DND-41 (cell line): ENCODE measurements at regions not wholly inside any gene's neighbourhood (a gene's known extent, or its start where the extent isn't known, plus 50 kb on each side); places are given as distances from the start of the nearest gene placed in this dataset.

ENCODE experiments used
- ATAC-seq: fragments of 200-7000 bp; cut with Tn5 transposase; 3 replicates; pipeline ENCODE4 v1.9.1; 2021; ENCODE audit warnings: low read depth; ENCODE audit not compliant: insufficient read depth
- DNase-seq: peaks from one replicate; pipeline ENCODE4 v3.0.0-alpha.2; 2020
- H2AFZ ChIP-seq: 2 replicates; pipeline ENCODE4 v1.6.0; 2012; ENCODE audit warnings: low read depth, low read length
- H3K27ac ChIP-seq: 2 replicates; pipeline ENCODE4 v1.5.1; 2012; ENCODE audit warnings: low read length, inconsistent platforms
- H3K27me3 ChIP-seq: fragments of 200-600 bp; sonication (generic); 2 replicates; pipeline ENCODE4 v1.6.0; 2012; ENCODE audit warnings: low read length, mild to moderate bottlenecking, inconsistent platforms; ENCODE audit not compliant: insufficient read depth, poor library complexity
- H3K36me3 ChIP-seq: 2 replicates; pipeline ENCODE4 v1.5.1; 2012; ENCODE audit warnings: low read length, inconsistent platforms; ENCODE audit not compliant: insufficient read depth
- H3K4me1 ChIP-seq: 2 replicates; pipeline ENCODE4 v1.5.1; 2012; ENCODE audit warnings: mild to moderate bottlenecking, low read length; ENCODE audit not compliant: insufficient read depth
- H3K4me2 ChIP-seq: 2 replicates; pipeline ENCODE4 v1.6.0; 2012; ENCODE audit warnings: mild to moderate bottlenecking, moderate library complexity, low read length, inconsistent platforms; ENCODE audit not compliant: insufficient read depth
- H3K4me3 ChIP-seq, 2 experiments: fragments of 200-600 bp in 1 of 2; shearing (Covaris generic) in 1 of 2; 2 replicates each; pipeline ENCODE4 v1.5.1; 2012 to 2016; ENCODE audit warnings: inconsistent platforms in 2 of 2, low read length in 2 of 2, mild to moderate bottlenecking in 2 of 2, low read depth in 1 of 2, moderate library complexity in 1 of 2
- H3K79me2 ChIP-seq: 2 replicates; pipeline ENCODE4 v1.6.0; 2012; ENCODE audit warnings: low read length, inconsistent platforms; ENCODE audit not compliant: insufficient read depth
- H3K9ac ChIP-seq: 2 replicates; pipeline ENCODE4 v1.6.0; 2012; ENCODE audit warnings: low read depth, mild to moderate bottlenecking, inconsistent platforms, low read length, moderate library complexity
- H3K9me3 ChIP-seq: 2 replicates; pipeline ENCODE4 v1.5.1; 2012; ENCODE audit warnings: low read length, moderate library complexity, mild to moderate bottlenecking, inconsistent platforms; ENCODE audit not compliant: insufficient read depth, severe bottlenecking
- H4K20me1 ChIP-seq: 2 replicates; pipeline ENCODE4 v1.6.0; 2012; ENCODE audit warnings: low read length; ENCODE audit not compliant: insufficient read depth
- EZH2 ChIP-seq: IDR thresholded peaks from 3 replicates; pipeline ENCODE4 v1.6.1; 2012; ENCODE audit warnings: borderline replicate concordance, low read depth, mild to moderate bottlenecking, moderate library complexity, low read length, inconsistent platforms; ENCODE audit not compliant: severe bottlenecking
- TF ChIP-seq, protein P1 (sequence below): IDR thresholded peaks from 2 replicates; pipeline ENCODE4 v1.5.1; 2012; ENCODE audit warnings: borderline replicate concordance, low read length, moderate library complexity, mild to moderate bottlenecking; ENCODE audit not compliant: poor library complexity, severe bottlenecking; ENCODE audit errors: extremely low read depth

DNA sequence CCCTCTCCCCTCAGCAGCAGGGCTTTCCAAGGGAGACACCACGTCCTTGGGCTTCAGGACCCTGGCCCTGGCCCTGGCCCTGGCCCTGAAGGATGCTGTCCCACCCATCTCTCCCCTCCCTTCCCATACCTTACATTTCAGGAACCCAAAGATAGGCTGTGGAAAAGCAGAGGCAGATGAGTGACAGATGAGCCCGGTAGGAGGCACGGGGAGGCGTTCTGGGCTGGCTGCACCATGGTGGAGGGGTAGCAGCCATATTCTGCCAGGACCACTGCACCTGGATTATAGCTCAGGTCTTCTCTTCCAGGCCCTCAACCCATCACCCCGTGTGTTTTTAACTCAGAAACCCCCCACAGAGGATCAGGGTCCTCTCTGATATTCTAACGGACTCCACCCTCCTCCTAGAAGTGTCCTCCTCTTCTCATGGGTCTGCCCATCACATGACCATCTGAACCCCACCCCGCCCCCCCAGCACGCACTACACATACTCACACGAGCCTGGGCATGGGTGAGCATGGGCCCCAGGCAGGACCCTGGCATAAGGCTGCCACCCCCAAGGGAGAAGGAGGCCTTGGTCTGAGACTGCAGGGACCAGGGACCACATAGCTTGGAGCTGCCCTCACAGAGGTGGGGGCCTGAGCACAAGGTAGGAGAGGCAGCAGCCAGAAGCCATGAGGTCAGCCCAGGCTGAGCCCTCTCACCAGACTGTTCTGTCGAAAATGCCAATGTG, 220.8 kb upstream of the CDH4 start:
- Histone ChIP-seq H2AFZ (no peak overlapping the region), H3K4me2 (no peak overlapping the region), H3K79me2 (no peaks in the 10 kb centered on the region), H4K20me1 (no peaks in the 10 kb centered on the region), H3K9ac (no peak overlapping the region), H3K36me3 (no peaks in the 10 kb centered on the region), H3K4me1 (no peaks in the 10 kb centered on the region), H3K9me3 (peaks cover 10% of the 10 kb centered on the region), H3K4me3 (no peak overlapping the region), H3K27ac (no peak overlapping the region), H3K27me3 (no peaks in the 10 kb centered on the region)
- TF ChIP-seq, protein P1, sequence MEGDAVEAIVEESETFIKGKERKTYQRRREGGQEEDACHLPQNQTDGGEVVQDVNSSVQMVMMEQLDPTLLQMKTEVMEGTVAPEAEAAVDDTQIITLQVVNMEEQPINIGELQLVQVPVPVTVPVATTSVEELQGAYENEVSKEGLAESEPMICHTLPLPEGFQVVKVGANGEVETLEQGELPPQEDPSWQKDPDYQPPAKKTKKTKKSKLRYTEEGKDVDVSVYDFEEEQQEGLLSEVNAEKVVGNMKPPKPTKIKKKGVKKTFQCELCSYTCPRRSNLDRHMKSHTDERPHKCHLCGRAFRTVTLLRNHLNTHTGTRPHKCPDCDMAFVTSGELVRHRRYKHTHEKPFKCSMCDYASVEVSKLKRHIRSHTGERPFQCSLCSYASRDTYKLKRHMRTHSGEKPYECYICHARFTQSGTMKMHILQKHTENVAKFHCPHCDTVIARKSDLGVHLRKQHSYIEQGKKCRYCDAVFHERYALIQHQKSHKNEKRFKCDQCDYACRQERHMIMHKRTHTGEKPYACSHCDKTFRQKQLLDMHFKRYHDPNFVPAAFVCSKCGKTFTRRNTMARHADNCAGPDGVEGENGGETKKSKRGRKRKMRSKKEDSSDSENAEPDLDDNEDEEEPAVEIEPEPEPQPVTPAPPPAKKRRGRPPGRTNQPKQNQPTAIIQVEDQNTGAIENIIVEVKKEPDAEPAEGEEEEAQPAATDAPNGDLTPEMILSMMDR: no peak
- TF ChIP-seq EZH2: no peak
- ATAC-seq (no peak), DNase-seq (no peak)

DNA sequence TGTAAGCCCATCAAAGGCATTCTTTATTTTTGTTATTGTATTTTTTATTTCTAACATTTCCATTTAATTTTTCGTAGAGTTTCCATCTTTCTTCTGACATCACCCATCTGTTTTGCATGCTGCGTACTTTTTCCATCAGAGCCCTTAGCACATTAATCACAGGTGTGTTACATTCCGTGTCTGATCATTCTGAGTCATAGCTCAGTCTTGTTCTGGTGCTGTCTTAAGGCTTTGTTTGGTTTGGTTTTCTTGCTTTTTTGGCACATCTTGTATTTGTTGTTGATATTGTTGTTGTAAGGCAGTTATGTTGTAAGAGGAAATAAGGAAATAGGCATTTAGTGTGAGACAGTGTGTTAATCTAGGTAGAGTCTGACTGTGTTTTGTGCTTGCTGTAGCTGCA, 214.6 kb upstream of the CDH4 start:
- Histone ChIP-seq H3K79me2 (no peaks in the 10 kb centered on the region), H3K9me3 (no peaks in the 10 kb centered on the region), H3K4me1 (no peaks in the 10 kb centered on the region), H3K36me3 (no peaks in the 10 kb centered on the region), H3K4me3 (no peak overlapping the region), H3K4me2 (no peak overlapping the region), H3K27ac (no peak overlapping the region), H3K9ac (no peak overlapping the region), H3K27me3 (no peaks in the 10 kb centered on the region), H4K20me1 (no peaks in the 10 kb centered on the region), H2AFZ (no peak overlapping the region)
- no peak for TF ChIP-seq EZH2
- ATAC-seq: no peak
- no peak for DNase-seq

DNA sequence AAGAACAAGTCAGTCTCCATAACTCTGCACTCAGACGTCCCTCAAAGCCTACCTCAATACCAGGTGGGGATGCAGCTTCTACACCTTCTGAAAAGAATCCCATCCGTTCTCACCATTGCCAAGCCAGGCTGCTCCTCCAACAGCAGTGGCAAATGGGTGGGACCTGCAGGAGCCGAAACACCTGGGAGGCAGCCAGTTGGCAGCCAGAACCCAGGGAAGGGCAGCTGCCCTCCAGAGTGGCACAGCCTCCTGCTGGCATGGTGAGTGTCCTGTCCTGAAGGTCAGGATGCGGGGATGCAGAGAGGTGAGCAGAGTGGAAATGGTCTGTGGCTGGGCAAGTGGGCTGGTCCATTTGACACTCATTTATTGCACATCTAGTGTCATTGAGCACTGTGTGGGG, 210.6 kb upstream of the CDH4 start:
- Histone ChIP-seq H3K4me1 (no peaks in the 10 kb centered on the region), H3K9me3 (no peaks in the 10 kb centered on the region), H3K4me3 (no peak overlapping the region), H3K9ac (no peak overlapping the region), H3K27me3 (no peaks in the 10 kb centered on the region), H3K79me2 (no peaks in the 10 kb centered on the region), H3K36me3 (no peaks in the 10 kb centered on the region), H4K20me1 (no peaks in the 10 kb centered on the region), H2AFZ (no peak overlapping the region), H3K27ac (no peak overlapping the region), H3K4me2 (no peak overlapping the region)
- DNase-seq (no peak), ATAC-seq (no peak)
- TF ChIP-seq, protein P1: no peak
- no peak for TF ChIP-seq EZH2

DNA sequence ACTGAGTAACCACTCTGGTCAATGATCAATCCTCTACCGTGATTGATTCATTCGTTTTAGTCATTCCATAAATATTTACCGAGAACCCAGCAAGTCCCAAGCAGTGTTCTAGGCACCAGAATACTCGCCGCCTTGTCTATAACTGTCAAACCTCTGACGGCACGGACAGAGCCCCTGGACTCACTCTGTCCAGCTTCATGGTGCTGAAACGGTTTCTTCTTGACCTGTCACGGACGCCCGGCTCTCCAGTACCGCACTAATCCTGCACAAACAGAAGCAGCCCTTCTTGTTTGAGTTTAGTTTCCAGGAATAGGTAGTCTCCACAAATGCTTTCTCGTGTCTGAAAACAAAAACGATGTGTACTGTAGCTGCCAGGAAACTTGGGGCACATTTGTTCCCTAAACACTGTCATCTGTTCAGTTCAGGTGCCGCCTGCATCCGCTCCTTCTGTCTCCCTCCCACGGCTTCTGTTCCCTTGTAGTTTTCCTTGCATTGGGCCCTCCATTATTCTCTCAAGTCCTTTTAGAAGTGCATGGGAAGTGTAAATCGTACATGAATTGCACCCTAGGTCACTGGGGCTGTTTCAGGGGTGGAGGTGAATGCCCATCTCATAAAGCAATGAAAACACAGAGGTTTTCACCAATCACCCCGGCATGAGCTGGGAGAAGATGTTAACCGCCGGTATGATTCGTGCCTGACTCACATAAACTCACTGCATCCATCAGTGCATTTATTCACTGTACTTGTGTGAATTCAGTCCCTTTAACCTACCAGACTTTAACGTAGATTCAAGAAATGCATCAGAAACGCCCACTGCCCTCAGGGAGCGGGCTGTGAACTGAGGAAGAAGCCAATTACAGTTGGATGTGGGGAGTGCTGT, 209.3 kb upstream of the CDH4 start:
- TF ChIP-seq, protein P1: no peak
- no peak for TF ChIP-seq EZH2
- H3K27me3 ChIP-seq: no peaks in the 10 kb centered on the region
- H2AFZ ChIP-seq: no peak overlapping the region
- H3K9me3 ChIP-seq: no peaks in the 10 kb centered on the region
- no peaks in the 10 kb centered on the region for H3K79me2 ChIP-seq
- ATAC-seq: no peak
- H4K20me1 ChIP-seq: no peaks in the 10 kb centered on the region
- no peak overlapping the region for H3K4me2 ChIP-seq
- H3K4me1 ChIP-seq: no peaks in the 10 kb centered on the region
- H3K9ac ChIP-seq: no peak overlapping the region
- no peak overlapping the region for H3K27ac ChIP-seq
- no peaks in the 10 kb centered on the region for H3K36me3 ChIP-seq
- H3K4me3 ChIP-seq: no peak overlapping the region
- no peak for DNase-seq
